ENCODE measurements at regions not wholly inside any gene's neighbourhood (a gene's known extent, or its start where the extent isn't known, plus 50 kb on each side); places are given as distances from the start of the nearest gene placed in this dataset.

- no peak for DNase-seq
Measured at GRCh38 chr7:40966693-40967092, 736.2 kb downstream of the INHBA start.

GRCh38 chr7:40965774-40966173 is 737.1 kb downstream of the INHBA start:
- no peak for DNase-seq

- no peak for DNase-seq
Measured at GRCh38 chr7:40965016-40965415, 737.9 kb downstream of the INHBA start.

GRCh38 chr7:40964610-40965009 is 738.3 kb downstream of the INHBA start:
- no peak for DNase-seq

- no peak for DNase-seq
Measured at GRCh38 chr7:40959955-40960354, 742.9 kb downstream of the INHBA start.

GRCh38 chr7:40948239-40948638 is 754.7 kb downstream of the INHBA start:
- no peak for DNase-seq

GRCh38 chr7:40947566-40947965 is 755.3 kb downstream of the INHBA start:
- DNase-seq: no peak

GRCh38 chr7:40946549-40946948 is 756.3 kb downstream of the INHBA start:
- no peak for DNase-seq

- DNase-seq: no peak
Measured at GRCh38 chr7:40945788-40946187, 757.1 kb downstream of the INHBA start.

- no peak for DNase-seq
Measured at GRCh38 chr7:40944981-40945585, 757.8 kb downstream of the INHBA start.

GRCh38 chr7:40937879-40938278 is 765.0 kb downstream of the INHBA start:
- no peak for DNase-seq

GRCh38 chr7:40935435-40935834 is 767.5 kb downstream of the INHBA start:
- no peak for DNase-seq

- no peak for DNase-seq
Measured at GRCh38 chr7:40923626-40924025, 779.3 kb downstream of the INHBA start.

GRCh38 chr7:40922316-40922670 is 780.6 kb downstream of the INHBA start:
- DNase-seq: peak; percentile 65

- no peak for DNase-seq
Measured at GRCh38 chr7:40921589-40922315, 781.1 kb downstream of the INHBA start.

- no peak for DNase-seq
Measured at GRCh38 chr7:40918701-40919271, 784.0 kb downstream of the SUGCT start.

GRCh38 chr7:40916813-40917212 is 782.0 kb downstream of the SUGCT start:
- DNase-seq: no peak

- no peak for DNase-seq
Measured at GRCh38 chr7:40915071-40915470, 780.3 kb downstream of the SUGCT start.

Data from amniotic stem cell (primary cell).